Stimulated activated CD8-positive, alpha-beta memory T cell treated with anti-CD3 and anti-CD28 coated beads, Interleukin-4, amount 100 ng/mL, for 24 hours (primary cell): ENCODE measurements at regions not wholly inside any gene's neighbourhood (a gene's known extent, or its start where the extent isn't known, plus 50 kb on each side); places are given as distances from the start of the nearest gene placed in this dataset.

Experiments
- DNase-seq: peaks from one replicate; pipeline ENCODE4 v3.0.0-alpha.2; 2020; ENCODE audit warnings: low read depth

DNA sequence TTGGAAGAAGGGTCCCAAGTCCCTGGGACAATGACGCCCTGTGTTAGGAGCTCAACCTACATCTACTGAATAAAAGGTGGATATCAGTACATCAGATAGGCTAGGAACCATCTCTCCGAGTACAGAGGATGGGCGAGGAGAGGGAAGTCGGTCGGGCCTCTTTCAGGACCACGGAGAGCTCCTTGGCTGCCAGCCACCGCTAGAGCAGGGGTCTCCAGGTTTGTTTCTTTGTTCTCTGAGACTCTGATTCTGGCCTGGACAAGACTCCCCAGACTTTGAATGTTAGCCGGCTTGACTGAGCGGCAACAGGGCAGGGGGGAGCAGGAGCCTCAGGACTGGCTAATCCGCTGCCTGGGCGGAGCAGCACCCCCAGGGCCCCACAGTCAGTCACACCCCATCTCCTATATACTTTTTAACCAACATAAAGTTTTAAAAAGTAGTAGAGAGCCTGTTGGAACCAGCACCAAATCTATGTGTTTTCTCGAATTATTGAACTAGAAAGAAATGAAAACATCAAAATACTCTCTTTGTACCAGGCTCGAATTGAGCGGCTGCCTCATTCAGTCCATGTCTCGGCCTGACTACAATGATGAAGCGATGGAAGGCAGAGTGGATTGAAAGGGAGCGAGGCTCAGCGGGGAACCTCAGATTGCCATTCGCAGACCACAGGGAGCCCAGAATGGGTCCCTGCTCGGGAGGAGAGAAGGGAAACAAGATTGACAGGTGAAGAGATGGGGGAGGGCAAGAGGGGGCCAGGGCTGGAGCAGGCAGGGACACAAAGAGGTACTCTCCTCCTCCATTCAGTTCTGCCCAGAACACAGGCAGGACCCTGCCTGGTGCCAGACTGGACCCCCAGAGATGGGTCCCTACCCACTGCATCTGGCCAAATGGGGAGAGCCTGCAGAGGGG lies 131.6 kb downstream of the TPRA1 start:
- no peak for DNase-seq

DNA sequence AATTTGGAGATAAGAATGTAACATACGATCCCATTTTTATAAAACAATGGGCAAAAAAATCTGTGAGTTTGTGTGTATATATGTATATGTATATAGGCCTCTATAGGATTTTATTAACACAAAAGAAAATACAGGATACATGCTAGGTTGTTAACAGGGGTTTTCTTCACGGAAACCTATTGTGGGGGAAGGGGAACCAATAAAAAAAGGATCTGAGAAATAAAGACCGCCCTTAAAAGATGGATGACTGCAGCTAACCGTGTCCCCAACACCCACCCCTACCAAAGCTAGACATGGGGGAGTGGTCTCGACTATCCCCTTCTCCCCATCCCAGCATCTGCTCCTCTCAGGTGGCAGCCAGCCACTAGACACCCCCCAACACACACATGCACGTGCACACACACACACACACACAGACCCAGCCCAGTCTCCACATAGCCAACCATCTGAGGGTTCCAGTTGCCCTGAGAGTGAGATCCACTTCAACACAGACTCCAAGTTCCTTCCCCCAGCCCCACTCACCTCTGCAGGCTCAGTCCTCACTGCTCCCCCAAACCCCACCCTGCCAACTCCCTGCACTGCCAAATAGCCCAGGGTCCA lies 132.9 kb downstream of the TPRA1 start:
- DNase-seq, result no peak

DNA sequence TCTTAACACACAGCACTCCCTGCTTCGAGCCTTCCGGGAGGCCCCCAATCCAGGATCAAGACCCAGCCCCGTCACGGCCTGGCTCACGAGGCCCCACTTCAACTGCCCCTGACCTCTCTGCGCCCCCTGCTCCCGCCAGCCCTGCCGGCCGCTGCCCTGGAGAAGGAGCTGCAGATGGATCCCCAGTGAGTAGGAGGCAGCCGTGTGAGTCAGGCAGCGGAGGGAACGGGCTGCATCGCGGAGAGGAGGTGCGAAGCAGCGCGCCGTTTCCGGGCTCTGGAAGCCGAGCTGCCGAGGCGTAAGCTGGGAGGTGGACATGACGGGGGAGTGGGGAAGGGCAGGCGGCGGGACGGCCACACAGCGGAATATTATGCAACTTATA lies 133.4 kb downstream of the TPRA1 start:
- no peak for DNase-seq

DNA sequence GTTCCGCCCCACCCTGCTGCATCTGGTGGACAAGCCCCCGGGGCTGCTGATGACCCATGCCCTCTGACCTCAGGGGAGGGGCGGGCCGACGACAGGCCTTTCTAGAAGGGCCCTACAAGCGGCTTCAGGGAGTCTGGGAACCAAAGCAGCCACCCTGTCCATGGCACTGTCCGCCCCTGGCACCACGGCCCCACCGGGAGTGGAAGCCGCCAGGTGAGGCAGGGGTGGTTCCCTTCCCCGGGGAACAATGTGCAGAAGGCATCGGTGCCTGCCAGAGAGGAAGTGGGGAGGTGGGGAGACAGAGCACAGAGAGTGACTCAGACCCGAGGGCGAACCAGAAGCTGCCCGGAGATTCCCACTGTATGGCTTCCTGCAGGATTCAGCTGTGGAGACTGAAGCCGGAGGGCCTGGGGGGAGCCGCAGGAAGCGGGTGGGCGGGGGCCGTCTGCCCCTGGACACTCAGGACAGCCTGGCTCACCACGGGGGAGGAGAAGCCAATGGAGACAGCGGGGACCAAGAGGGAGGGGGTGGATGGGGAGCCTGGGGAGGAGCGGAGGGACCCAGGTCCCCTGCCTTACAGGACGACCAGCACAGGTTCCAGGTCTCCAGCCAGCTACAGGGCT lies 134.0 kb downstream of the TPRA1 start:
- no peak for DNase-seq

DNA sequence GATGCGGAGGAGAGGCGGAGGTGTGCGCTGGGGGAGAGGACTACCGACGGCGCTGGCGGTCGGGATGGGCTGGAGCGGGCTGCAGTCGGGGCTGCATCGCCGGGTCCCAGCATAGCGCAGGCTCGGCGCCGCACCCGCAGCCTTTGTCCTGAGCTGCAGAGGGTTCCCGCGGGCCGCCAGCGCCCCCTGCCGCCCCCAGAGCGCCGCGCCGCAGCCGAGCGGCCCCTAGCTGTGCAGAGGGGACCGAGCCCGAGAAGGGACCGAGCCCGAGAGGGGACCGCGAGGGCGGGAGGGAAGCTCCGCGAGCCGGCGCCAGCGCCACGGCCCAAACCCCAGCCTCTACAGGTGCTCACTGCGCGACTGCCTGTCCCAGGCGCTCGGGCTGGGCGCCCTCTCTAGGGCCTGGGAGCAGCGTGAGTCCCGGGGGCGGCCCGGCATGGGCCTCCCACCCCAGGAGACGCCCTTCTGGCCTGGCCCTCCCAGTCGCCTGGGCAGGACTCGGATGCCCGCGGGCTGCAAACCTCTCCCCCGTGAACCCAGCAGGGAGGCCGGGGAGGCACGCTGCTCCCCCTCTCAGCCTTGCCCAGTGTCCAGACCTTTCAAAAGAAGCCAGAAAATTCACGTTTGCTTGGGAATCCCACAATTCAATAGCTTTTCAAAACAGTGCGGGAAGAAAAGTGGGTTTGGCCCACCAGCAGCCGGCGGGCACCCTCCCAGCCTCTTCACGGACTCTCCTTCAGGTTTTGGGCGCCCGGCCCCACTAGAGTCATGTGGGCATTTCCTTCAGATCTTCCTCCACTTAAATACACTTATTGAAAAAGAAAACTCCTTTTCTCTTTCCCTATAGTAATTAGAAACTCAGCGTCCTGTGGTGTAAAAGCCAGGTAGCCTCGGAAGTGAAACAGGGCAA lies 134.7 kb downstream of the TPRA1 start:
- peak; percentile 46 for DNase-seq

DNA sequence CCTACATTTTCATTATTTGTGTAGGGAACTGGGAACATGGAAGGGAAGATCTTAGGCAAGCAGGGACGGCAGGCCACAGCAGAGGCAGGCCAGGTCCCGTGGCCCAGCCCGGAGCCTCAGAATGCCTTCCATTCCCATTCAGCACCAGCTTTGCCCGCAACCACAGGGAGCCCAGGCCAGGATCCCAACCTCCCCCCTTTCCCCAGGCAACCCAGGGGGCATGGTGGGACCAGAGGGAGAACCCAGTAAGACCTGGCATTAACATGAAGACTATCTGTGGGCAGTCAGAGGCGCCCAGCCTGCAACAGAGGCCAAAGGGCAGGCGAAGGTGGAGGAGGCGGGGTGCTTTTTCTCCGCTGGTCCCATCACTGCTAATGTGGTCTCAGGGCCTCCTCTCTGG lies 135.6 kb downstream of the TPRA1 start:
- no peak for DNase-seq

DNA sequence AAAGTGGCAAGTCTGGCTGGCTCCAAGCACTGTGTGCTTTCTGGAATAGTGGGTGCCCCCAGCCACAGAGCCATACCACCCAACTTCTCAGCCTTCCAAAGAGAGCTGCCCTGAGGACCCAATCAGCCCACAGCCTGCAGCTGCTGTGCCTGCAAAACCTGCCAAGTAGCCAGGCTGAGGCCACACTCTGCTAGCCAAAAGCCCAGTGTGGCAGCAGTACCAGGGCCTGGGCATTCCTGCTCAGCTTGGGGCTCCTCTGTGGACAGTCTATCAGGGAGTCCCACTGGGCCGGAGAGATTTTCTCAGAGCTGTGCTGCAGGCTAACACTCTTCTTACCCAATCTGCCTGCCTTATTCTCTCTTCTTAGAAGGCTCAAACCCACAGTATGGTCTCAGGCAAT lies 136.5 kb downstream of the TPRA1 start:
- no peak for DNase-seq

DNA sequence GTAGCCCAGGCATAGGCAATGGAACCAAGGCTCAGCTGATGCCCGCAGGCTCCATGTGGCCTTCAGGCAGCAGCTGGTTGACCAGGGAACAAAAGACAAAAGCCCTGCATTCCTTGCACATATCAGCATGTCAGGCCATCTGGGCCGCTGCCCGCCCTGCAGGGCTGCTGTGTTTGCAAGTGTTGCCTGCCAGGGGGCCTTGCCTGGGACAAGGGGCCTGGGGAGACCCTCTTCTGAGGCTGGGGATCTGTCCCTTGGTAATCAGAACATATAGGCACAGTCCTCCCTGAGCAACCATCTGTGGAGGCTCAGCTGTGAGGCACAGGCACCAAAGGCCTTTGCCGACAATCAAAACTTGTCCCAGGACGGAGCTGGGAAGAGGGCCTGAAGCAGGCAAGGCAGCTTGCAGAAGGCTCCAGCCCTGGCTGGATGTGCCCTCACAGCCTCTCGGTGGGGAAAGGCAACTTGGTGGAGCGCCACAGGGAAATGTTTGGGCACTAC lies 138.2 kb downstream of the TPRA1 start:
- DNase-seq, result no peak

DNA sequence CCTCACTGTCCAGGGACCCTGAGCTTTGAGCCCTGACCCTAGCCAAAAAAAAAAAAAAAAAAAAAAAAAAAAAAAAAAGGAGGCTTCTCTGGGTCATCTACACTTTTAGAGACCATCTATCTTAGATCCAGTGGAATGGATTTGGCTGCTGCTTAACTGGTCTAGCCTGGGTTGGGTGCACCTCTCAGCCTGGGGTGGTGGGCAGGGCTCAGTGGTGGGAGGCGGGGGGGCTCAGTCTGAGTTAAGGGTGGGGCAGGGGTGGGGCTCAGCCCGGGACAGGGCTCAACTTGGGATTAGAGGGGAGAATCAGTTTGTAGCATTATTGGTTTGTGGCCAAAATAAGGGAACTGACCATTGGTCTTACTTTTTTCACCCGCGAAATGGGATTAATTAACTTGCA lies 139.2 kb downstream of the TPRA1 start:
- DNase-seq, result no peak

DNA sequence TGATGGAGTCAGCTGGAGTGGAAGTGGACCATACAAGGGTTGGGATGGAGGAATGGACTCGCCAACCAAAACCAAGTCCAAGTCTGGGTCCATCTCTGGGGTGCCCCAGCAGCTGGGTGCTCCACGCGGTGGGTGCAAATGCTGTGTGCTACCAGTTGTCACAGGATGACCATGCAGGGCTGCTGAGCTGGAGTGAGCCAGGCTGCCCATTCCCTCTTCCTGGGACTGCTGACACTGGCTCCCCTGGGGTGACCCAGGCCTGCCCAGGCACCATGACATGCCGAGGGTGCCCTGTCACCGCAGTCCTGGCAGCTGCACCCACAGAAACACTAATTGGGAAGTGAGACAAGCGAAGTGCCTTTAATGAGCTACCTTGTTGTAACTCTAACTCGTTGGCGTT lies 140.2 kb downstream of the TPRA1 start:
- DNase-seq, result no peak

DNA sequence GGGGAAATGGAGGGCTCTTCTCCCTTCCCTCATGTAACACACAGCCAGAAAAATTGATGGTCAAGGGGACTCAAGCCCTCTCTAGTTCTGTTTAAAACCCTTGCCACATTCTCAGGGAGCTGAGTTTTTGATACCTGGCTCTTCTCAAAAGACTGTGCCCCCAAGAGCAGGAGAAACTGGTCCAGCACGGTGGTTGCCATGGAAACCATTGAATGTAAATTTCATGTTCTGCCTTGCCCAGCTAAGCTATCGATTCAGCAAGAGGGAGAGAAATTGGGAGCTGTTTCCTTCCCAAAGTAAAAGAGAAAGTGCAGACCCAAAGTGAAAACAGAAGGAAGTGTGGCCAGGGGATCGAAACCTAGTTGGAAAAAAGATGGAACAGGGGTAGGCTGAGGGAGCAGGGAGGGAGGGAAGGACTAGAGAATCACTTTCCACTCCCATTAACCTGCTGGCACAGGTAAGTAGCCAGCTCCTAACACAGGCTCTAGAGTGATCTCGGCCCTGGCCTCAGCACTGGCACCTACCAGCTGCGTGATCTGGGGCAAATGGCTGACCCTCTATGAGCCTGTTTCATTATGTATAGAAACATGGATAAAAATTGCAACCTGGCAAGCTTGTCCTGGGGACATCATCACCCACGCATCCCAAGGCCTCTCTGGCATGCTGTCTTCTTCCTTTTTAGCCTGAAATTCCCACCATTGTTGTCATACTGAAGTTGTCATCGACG lies 140.9 kb downstream of the TPRA1 start:
- no peak for DNase-seq

DNA sequence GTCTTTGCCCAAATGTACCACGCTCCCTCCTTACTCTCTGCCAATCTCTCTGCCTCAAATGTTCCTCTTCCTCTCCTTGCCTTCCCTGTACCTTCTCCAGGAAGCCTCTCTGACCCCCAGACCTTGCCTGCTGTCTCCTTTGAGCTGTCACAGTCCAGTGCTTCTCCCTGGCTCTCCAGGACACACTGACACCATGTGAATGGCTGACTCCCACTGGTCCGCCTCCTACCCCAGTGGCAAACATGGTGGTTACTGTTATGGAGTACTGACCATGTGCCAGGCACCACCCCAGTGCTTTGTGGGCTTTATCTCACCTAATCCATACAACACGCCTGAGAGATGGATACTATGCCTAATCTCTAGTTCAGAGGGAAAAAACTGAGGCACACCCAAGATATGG lies 141.9 kb downstream of the TPRA1 start:
- no peak for DNase-seq

DNA sequence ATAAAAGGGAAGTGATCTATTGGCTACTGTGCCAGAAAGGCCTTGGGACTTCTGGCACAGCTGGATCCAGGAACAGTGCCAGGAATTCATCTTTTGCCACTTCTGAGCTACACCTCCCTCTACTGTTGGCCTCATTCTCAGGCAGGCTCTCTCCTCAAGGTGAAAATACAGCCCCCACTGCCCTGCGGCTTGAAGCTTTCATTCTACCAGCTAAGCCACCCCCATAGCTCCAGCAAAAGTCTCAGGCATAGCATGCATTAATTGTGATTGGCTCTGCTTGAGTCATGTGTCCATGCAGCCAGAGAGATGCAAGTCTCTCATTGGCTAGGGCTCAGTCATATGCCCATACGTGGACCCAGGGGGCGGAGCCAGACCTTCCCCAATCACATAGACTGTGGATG lies 142.4 kb downstream of the TPRA1 start:
- DNase-seq, result no peak

DNA sequence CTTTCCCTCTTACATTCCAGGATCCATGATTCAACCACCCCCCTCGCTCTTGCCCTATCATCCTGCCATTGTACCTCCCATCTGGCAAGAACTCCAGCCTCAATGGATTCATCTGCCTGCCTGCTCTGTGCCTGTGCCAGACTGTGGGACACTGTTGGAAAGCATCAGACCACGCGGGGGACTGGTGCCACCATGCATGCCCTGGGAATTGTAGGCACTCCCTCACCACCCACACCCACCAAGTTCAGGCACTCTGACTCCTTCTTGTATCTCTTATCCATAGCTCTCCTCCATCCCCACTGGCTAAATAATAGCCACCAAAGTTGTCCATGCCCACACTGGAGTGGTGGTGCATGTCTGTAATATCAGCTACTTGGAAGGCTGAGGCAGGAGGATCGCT lies 143.8 kb downstream of the TPRA1 start:
- no peak for DNase-seq

DNA sequence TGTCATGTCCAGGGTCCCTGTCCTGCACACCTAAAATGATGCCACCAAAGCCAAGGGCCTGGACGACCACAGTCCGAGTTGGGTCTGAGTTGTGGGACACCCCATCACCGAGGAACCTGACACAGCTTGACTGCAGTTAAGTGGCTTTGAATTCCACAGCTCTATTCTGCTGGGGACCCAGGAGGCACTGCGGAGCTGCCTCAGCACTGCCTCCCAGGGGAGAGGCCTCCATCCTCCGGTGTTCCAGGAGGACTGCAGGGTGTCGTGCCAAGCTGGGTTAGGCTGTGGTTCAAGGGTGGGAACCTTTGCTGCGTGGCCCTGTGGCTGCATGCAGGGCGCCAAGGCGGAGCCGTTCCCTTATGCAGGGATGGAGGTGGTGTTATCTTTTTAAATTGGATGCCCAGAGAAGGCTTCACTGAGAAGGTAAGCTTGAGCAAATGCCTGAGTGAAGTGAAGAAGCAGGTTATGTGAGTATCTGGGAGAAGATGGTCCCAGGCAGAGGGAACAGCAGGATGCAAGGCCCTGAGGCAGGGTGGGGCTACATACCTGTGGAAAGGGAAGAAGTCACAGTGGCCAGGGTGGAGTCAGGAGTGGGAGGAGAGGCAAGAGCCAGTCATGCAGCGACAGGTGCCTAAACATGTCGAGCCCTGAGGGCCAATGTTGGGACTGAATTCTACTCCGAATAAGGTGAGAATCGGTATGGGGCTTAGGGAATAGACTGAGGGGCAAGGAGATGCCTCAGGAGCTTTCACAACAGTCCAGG lies 144.8 kb downstream of the TPRA1 start:
- DNase-seq, result no peak

DNA sequence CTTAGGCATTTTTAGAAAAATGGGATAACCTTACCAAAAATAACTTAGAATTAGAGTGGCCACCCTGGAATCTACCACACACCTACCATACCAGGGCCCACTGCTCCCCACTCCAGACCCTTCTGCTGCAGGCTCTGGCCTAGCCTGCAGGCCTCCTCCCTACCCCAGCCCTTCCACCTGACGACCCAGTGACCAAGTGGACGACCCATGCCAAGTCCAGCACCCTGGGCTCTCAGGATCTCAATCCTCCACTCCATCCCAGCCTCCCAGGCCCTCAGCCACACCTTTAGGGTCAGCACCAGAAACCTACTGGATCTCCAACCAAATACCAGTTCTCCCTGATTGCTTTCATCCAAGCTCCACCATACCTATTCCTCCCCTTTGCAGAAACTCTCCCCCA lies 145.8 kb downstream of the TPRA1 start:
- no peak for DNase-seq

DNA sequence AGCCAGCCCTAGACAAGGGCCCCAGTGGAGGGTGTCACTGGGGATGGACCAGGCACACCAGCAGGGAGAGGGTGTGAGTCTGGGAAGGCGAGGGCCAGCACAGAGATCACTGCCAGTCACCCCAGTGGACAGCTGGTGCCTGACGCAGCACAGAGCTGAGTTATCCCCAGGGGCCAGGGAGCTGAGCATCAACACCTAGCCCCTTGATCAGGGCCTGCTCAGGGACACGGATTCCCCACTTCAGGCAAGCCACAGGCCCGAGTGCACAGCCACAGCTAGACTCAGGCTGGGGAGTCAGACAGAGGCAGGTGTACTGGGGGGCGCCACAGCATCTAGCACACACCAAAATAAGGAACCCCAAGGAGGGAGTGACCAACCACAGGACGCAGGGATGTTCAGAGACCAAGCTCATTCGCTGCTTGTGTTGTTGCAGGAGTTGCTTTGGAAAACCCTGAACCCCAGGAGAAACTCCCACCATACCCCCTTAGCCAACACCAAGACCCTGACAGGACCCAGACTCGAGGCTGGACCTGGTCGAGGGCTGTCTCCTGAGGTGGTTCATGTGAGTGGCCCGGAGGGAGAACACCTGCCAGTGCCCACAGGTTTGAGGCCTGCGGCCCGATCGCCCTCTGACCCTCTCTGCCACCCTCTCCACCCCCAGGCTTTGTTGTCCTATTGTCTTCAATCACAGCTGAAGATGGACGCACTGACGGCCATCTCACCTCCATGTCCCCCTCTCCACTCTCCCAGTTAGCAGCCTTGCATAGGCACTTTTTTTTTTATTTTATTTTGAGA lies 146.8 kb downstream of the TPRA1 start:
- no peak for DNase-seq

DNA sequence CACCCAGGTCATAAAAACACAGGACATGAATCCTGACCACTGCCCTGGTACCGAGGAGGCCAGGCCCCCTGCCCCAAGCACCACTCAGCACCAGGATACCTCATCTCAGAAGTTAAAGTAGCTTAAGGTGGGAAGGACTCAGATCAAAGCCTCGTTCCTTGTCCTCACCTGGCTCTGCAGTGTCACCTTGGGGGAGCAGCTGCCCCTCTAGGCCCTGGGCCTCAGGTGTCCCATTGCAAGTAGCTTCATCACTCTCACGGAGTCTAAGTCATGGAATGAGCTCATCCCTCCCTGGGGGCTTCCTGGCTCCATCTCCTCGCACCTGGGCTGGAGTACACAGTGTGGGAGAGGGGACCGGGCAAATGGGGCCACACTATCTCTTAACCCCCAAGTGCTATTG lies 148.0 kb downstream of the TPRA1 start:
- no peak for DNase-seq

DNA sequence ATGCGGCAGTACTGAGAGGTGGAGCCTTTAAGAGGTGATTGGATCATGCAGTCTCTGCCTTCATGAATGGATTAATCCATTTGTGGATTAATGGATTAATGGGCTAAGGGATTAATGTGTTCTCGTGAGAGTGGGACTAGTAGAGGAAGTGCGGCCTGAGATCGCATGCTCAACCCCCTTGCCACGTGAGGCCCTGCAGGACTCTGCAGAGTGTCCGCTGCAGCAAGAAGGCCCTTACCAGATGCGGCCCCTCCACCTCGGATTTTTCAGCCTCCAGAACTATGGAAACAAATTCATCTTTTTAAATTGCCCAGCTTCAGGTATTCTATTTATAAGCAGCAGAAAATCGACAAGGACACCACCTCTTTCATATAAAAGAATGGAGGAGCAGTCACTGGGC lies 148.8 kb downstream of the TPRA1 start:
- no peak for DNase-seq

DNA sequence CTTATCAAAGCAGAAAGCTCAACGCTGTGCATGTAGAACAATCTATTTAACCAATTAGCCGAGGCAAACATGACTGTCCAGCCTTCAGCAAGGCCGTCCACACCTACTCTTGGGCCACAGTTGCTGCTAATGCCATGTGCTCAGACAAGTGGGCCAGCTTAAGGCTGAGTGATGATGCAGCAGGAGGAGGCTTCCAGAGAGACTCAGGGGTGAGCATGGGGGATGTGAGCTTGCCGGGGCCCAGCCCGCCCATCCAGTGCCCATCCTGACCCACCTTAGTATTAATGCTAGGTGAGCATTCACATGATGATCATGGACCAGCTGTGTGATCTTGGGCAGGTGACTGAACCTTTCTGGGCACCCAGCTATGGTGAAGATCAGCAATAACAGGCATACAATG lies 150.1 kb downstream of the TPRA1 start:
- DNase-seq, result no peak
